ENCODE measurements at regions not wholly inside any gene's neighbourhood (a gene's known extent, or its start where the extent isn't known, plus 50 kb on each side); places are given as distances from the start of the nearest gene placed in this dataset.

DNA sequence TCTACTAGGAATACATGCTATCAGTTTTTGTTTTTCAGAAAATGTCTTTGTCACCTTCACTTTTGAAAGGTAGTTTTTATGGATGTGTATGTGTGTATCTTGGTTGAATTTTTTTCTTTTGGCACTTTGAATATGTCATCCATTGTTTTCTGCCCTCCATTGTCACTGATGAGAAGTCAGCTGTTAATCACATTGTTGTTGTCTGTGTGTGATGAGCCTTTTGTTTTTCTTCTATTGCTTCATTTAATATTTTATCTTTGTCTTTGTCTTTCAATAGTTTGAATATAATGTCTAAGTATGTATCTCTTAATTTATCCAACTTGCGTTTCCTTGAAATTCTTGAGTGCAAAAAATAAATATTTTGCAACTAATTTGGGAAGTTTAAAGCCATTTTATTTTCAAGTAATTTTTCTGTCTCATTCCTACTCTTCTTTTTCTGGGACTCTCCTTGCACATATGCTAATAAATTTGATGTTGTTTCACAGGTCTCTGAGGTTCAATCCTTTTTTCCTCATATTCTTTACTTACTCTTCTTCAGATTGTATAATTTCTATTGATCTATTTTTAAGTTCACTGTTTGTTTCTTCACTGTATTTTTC, 546.9 kb upstream of the GHITM start:
- no peak for DNase-seq

DNA sequence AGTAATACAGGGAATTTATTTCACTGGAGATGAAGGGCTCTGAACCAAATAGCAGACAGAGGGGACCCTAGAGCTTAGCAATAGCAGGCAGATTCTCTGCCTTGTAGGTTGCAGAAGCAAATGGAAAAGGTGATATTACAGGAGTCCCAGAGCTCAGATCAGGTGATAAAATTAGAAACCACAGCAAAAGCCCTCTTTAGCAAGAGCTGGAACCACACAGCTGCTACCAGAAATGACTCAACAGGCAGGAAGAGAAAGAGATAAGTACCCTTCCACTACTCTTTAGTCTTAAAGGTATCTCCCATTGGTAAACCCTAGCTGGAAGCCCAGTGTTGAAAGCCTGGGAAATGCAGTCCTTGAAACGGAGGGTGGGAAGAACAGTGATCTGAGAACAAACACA, 535.6 kb upstream of the GHITM start:
- no peak for DNase-seq

DNA sequence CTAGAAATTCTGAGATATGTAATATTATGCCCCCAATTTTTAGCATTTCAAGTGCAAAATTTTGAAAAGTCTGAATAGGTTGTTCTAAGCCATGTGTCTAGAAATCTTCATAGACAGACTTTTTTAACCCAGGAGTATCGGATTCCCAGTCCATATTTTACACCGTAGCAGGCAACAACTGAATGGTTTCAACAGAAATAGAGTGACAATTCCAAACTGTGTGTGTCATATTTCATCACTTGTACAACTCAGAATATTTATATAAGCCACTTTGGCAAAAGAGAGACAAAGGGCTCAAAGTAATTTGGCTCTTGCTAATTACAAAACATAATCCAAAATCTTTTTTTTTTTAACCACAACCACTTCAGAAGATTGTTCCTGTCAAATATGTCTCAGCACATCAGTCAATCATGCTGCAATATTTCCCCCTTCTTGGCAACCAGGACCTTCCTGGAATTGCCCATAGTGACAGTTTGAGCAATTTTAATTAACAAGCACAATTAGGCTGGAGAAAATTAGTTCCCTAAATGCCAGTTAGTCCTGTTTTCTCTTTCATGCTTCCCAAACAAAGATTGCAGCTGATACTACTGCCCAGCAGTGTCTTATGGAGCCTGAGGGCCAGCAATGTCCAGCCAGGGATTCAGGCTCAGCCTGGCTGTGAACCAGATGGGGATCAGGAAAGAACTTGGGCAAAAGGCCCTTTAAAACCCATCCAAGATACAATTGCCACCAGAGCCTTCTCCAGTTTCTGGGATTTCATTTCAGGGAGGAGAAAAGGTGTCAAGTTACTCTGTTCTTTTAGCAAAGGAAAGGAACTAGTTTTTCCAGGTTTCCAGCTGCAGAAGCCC, 533.3 kb upstream of the GHITM start:
- no peak for DNase-seq

DNA sequence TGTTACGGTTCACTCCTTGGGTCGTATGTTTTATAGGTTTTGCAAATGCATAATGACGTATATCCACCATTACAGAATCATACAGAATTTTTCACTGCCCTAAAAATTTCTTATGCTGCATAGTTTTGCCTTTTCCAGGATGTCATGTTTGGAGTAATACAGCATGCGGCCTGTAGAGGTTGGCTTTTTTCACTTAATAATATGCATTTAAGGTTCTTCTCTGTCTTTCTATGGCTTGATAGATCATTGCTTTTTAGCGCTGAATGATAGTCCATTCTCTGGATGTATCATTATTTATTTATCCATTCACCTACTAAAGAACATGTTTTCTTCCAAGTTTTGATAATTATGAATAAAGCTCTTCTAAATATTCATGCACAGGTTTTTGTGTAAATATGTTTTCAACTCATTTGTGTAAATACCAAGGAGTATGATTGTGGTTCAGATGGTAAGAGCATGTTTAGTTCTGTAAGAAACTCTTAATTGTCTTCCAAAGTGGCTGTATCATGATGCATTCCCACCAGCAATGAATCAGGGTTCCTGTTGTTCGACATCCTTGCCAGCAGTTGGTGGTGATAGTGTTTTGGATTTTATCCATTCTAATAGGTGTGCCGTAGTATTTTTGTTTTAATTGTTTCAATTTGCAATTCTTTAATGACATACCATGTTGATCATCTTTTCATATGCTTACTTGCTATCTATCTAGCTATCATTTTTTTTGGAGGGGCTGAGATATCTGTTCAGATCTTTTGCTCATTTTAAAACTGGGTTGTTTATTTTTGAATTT, 531.2 kb upstream of the GHITM start:
- DNase-seq, result no peak

DNA sequence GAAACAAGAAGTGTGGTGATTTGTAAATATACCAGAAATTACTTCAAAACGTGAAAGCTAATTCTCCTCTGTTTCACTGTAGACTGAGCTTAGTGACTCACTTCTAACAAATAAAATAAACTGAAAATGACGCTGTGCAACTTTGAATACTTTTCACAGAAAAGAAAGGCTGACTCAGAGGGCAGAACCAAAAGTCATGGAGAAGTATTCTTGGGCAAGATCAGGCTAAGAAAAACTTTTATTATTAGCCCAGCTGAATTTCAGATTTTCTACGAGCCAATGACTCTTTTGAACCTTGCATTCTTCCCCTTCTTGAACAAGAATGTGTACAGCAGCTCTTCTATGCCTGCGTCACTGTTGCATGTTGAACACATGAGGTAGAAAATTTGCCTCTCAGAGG, 527.3 kb upstream of the GHITM start:
- no peak for DNase-seq

DNA sequence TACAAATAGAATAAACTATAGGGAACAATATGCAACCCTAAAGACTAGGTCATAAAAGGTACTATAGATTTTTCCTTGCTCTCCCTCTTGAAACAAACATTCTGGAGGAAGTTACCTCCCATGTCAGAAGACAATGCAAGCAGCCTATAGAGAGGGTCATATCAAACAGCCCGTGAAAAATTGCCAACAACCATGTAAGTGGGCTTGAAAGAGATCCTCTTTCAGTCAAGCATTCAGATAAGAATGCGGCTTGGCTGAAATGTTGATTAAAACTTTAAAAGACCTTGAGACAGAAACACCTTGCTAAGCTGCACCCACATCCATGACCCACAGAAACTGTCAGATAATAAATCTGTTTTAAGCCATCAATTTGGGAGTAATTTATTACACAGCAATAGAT, 526.6 kb upstream of the GHITM start:
- no peak for DNase-seq

DNA sequence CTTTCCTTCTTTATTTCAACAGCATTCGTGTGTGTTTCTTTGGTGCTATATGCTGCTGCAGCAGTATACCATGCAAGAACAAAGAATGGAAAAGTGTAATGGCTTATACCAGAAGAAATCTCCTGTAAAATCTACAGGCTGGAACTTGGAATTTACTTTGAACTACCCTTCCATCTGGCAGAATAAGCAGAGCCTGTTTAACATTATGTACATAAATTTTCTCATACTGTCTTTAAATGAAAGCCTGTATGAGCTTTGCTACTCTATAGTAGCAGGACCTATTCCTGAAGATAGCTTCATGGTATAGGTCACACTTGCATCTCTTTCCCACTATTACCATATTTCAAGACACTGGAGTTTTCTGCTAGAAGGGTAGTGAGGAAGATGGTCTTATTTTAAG, 522.1 kb upstream of the GHITM start:
- DNase-seq, result no peak

DNA sequence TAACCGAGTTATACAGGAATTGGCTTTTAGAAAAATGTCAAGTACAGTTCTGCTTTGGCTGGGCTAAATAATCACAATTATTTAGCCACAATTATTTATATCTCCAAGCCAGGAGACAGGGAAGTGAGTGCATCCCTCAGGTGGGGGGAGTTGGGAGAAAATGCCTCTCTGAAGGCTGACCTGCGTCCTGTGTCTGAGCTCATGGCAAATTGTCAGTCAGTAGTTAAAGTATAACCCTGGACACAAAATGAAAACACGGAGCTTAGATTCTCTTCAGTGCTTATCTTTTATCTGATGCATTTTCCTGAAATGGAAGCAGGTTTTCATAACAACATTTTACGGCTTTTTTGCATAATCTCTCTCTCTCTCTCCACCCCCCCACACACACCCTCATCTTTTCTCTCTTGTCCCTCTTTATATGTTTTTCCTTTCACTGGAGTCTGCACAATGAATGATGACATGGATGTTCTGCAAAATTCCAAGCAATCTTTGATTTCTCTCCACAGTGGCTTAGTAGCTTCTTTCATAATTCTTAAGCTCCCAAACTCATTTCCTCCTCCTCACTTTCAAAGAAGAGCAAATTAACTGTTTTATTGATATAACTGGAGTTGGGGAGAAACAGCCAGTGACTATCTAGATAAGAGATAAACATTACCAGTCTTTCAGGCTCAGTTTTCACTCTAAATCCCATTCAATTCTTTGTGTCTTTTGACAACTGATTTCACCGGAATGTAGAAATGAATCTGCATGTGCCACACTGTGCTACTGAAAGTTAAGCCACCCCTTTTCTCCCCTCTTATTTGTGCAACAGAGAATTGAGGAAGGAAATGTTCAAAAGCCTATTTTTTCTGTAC, 521.4 kb upstream of the GHITM start:
- no peak for DNase-seq

DNA sequence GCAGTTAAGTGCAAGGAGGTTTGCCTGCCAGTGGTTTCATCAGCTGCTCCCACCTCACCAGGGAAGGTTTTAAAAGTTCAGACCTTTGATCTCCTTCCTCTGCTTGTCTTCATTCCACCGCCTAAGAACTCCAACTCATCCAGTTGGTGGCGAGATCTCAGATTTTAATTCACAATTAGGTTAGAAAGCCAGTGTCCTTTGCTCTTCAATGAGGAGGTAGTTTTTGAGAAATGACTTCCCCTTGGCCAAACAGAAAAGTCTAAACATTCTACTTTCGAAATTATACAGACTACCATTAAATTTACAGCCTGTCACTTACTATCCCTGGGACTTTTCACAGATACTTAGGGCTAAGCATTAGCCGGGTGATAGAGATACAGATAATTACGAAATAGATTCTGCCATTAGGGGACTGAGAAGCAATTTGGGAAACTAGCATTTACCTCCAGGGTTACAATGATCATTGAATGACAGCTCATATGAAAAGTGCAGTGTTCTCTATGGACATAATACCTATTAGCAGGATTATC, 513.4 kb upstream of the GHITM start:
- DNase-seq, result no peak

DNA sequence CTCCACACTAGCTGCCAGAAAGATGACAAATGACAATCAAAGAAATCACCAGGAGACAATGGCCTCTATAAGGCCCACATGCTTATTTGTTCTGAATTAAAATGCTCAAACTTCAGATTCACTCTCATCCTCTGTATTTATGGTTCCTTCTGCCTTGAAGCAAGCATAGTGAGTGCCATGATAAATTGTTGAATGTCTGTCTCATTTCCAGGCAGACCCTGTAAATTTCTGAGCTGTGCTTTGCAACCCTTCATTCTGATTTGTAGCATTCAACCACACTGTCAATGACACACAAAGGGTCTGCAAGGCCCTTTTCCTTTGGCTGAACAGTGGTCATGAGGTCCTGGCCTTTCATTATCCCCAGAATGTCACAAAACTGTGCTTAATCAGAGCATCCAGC, 506.6 kb upstream of the GHITM start:
- DNase-seq, result no peak

DNA sequence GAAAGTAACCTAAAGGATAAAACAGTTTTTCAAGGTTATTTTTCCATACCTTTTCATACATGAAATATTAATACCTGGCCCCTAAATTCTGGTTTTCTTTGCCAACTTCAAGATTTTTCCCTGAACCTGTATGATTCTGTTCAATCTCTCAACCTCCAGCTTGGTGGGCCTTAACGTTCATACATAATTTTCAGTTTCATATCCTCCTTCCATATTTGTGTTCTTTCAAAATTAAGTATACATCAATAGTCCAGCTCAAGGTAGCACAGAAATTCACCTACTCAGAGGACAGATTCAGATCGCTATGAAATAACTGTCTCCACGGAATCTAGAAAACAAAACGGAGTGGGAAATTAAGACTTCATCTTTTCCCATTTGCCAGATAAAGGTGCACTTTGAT, 505.8 kb upstream of the GHITM start:
- no peak for DNase-seq

DNA sequence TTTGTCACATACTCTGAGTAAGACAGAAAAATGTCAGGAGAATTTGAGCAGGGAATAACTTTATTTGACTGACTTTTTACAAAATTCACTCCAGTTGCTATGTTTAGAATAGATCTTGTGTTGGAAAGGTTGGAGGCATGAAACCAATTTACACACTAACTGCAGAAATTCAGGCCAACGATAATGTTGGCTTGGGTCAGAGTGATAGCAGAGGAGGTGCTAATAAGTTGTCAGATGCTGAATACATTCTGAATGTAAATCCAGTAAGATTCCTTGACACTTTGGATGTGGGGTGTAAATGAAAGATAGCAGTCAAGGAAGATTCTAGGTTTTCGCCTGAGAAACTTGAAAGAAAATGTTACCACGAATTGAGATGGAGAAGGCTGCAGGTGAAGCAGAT, 502.5 kb upstream of the GHITM start:
- DNase-seq, result no peak

DNA sequence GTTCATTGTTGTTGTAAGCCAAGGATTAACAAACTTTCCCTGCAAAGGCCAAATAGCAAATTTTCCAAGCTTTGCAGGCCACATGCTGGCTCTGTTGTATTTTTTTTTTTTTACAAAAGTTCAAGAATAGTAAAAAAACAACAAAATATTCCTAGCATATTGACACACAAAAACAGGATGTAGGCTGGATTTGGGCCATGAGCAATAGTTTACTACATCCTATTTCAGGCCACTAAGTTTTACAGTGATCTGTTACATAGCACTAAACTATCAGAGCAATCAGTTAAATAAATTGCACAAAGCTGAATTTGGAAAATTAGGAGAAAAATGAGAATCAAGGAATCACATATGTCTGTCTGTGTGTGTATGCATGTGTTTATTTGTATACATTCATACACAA, 491.8 kb upstream of the GHITM start:
- no peak for DNase-seq

DNA sequence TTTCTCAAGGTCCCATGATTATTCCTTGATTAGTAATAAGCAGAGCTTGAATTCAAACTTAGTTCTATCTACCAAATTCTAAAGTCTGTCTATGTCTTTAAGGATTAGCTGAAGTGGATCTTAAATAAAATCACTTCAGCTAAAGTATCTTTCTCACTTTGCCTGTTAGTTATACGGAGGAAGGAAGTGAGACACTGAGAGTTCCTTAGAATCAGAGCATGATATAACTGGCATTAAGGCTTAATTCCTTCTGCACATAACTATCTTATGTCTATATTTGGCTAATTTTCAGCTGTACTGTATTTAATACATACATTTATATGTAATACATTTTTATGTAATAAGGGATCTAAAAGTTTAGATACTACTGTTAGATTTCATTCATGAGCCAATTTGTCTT, 491.1 kb upstream of the GHITM start:
- no peak for DNase-seq

DNA sequence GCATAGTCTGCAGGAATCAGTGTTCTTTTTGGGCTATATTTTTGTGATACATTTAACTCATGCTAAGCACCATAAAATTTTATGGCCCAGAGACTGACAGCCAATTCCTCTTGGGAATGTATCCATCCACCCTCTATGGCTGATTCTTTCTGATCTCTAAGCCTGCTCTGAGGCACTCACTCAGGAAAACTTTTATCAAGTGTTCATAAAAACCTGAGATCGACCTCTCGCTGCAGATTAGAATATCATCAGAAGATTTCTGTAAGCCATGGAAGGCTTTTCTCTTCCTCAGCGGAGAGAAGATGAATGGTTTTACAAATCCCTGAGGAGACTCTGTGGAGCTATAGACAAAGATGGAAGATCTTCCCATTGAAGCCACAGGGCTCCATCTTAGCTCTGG, 489.8 kb upstream of the GHITM start:
- DNase-seq, result no peak

DNA sequence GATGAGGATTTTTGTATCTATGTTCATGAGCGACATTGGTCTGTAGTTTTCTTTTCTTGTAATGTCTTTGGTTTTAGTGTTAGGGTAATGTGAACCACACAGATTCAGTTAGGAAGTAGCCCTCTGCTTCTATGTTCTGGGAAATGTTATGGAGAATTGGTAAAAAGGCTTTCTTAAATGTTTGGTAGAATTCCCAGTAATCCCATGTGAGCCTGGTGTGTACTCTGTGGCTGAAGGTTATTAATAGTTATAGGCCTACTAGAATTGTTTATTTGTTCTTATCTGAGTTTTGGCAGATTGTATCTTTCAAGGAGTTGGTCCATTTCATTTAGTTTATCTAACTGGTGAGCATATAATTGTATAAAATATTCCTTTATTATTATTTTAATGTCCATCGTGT, 484.6 kb upstream of the GHITM start:
- DNase-seq, result no peak

DNA sequence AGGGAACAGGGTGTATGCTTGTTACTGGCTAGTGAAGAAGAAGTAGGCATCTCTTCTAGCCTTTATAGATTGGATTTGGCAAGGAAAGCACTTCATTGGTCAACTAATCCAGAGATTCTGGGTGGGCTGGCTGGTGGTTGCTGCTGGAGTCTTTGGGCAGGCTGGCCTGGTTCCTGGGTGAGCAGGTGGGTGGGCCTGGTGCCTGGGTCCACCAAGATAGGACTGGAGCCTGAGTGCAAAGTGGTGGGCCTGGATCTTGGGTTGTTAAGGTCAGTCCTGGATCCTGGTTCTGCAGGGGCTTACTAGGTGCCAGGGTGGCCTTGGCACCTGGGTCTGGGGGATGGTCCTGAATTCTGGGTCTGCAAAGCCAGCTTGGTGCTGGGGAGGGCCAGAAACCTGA, 482.4 kb upstream of the GHITM start:
- no peak for DNase-seq

DNA sequence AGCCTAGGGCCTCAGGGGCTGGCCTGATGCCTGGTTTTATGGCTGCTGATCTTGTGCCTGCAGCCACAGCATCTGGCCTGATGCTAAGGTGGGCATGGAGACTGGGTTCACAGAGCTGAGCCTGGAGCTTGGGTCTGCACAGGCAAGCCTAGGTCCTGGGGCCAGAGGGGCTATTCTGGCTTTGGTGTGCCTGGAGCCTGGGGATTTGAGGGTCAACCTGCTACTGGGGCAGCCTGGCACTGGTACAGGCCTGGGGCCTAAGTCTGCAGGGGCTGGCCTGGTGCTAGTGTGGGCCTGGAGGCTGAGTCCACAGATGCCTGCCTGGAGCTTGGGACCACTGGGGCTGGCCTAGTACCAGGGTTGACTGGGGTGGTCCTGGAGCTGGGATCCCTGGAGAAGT, 481.8 kb upstream of the GHITM start:
- DNase-seq, result no peak

DNA sequence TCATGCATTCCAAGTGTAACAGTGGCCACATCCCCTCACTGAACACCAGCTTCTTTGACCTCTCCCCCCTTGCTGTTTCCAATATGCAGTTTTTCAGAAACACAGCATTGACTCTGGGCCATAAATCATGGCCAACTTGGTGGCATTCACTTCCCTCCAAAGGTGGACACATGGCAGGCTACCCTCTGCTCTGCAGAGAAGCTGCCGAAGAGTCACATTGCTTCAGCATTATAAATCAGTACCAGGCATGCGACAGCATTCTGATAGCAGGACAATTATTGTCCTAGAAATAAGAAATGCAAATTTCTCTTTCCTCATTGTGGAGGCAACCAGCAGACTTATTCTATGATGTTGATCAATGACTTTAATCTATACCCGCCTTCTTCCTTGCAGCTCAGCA, 475.4 kb upstream of the GHITM start:
- no peak for DNase-seq

DNA sequence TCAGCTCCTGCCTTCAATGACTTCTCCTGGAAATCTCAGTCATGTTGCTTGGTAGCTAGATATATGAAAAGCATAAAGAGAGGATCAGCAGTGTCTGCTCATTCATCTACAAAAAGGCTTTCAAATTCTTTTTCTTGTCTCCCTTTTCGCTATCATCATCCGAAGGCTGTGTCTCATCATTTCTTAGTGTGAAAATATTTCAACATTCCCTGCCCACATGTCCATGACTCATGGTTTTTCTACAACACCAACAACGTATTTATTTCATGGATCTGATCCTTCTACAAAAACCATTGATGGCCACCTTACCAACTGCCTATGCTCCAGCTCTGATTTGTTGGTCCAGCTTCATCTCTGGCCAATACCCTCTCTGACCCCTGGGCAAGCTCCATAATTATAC, 472.5 kb upstream of the GHITM start:
- DNase-seq, result no peak

DNA sequence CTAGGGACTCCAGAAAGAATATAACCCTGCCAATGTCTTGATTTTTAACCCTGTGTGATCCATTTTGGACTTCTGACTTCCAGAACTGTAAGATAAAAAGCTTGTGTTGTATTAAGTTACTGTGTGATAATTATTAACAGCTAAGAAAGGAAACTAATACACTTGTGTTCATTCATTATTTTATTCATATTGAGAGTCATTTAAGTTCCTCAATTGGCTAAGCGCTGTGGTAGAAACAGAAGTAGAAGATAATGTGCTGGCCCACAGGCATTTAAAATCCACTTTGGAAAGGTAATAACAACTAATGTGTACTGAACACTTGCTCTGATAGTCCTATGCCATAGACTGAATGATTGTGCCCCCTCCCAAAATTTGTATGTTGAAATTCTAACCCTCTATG, 471.7 kb upstream of the GHITM start:
- no peak for DNase-seq

DNA sequence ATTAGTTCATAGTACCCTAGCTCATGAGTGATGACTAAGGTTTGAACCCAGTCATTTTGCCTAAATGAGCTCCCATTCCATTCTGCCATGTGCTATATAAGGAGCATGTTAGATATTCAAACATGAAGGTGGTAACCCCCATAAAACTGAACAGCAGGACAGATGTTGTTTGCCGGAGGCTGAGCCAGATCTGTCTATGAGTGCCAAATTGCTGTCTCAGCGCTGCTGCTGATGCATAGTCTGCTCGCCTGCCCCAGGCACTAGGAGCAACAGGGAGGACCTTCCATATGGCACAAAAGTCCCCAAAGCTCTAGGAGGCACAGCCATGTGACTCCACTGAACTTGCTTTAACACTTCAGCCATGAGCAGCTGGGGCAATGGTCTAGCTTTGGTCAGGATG, 466.0 kb upstream of the GHITM start:
- no peak for DNase-seq

DNA sequence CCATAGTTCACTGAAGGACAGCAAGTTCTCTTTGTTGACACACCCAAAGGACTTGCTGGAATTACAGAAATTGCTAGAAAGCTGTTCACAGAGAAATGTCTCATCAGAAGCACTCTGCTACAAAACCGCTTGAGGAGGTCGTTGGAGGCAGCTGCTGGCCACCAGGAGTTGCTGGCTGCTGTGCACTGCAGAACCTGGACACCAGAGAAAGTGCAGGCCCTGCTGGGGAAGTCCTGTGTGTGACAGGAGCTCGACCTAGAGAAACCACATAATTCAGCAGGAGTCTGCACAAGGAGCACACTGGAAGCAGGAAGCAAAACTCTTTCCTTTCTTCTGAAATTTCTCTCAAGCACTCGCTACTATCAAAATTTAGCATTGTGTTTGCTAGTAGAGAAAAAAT, 461.5 kb upstream of the GHITM start:
- no peak for DNase-seq
